Liver (tissue), 3 donors: ENCODE measurements at regions not wholly inside any gene's neighbourhood (a gene's known extent, or its start where the extent isn't known, plus 50 kb on each side); places are given as distances from the start of the nearest gene placed in this dataset.

Experiments used
- GABPA ChIP-seq, 2 donors: IDR thresholded peaks in 1 of 2; conservative IDR thresholded peaks in 1 of 2; 2 replicates each; pipeline ENCODE4 v1.6.1; 2016; ENCODE audit warnings: antibody characterized with exemption in 2 of 2, mild to moderate bottlenecking in 1 of 2, moderate library complexity in 1 of 2
- JUND ChIP-seq, 2 donors: IDR thresholded peaks; 2 replicates each; pipeline ENCODE4 v1.6.1; 2016; ENCODE audit warnings: antibody characterized with exemption in 2 of 2
- RAD21 ChIP-seq, 2 donors: IDR thresholded peaks; 2 replicates each; pipeline ENCODE4 v1.6.1; 2016; ENCODE audit warnings: antibody characterized with exemption in 2 of 2, mild to moderate bottlenecking in 2 of 2
- SP1 ChIP-seq: IDR thresholded peaks from 2 replicates; pipeline ENCODE4 v1.6.1; 2018; ENCODE audit warnings: antibody characterized with exemption, mild to moderate bottlenecking
- YY1 ChIP-seq: IDR thresholded peaks from 2 replicates; pipeline ENCODE4 v1.6.1; 2016; ENCODE audit warnings: antibody characterized with exemption, mild to moderate bottlenecking
- TF ChIP-seq, protein P1 (sequence below): IDR thresholded peaks from 2 replicates; pipeline ENCODE4 v1.6.1; 2016; ENCODE audit warnings: antibody characterized with exemption, mild to moderate bottlenecking
- TF ChIP-seq, protein P2 (sequence below): fragments of 150-350 bp; IDR thresholded peaks from 2 replicates; pipeline ENCODE4 v1.5.1; 2017; ENCODE audit warnings: improper control_type of control experiment, low read depth, low read length; ENCODE audit not compliant: missing input control
- TF ChIP-seq, protein P3 (sequence below): IDR thresholded peaks from 2 replicates; pipeline ENCODE4 v1.6.1; 2016; ENCODE audit warnings: antibody characterized with exemption
- donor health status: healthy.
- donor health status: healthy.

DNA sequence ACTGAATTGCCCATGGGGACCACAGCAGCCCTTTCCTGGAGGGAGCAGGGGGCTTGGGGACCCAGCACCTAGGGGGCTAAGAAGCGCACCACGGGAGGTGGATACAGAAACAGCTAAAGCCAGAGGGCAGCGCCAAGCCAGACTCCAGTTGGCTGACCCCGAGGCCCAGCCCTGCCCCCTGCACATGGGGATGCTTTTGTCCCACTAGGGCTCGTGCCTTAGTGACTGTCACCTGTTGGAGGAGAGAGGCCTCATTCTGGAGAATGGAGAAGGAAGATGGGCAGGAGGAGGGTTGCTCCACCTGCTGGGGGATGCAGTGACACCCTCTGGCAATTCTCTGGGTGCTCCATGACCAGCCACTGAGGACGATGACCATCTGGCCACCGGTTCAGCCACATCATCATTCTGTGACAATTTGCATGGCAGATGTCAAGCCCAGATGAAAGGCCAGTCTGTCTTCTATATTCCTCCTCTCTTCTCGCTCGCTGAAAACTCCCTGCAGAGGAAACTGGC lies 167.8 kb upstream of the TLE3 start:
- TF ChIP-seq, protein P1, sequence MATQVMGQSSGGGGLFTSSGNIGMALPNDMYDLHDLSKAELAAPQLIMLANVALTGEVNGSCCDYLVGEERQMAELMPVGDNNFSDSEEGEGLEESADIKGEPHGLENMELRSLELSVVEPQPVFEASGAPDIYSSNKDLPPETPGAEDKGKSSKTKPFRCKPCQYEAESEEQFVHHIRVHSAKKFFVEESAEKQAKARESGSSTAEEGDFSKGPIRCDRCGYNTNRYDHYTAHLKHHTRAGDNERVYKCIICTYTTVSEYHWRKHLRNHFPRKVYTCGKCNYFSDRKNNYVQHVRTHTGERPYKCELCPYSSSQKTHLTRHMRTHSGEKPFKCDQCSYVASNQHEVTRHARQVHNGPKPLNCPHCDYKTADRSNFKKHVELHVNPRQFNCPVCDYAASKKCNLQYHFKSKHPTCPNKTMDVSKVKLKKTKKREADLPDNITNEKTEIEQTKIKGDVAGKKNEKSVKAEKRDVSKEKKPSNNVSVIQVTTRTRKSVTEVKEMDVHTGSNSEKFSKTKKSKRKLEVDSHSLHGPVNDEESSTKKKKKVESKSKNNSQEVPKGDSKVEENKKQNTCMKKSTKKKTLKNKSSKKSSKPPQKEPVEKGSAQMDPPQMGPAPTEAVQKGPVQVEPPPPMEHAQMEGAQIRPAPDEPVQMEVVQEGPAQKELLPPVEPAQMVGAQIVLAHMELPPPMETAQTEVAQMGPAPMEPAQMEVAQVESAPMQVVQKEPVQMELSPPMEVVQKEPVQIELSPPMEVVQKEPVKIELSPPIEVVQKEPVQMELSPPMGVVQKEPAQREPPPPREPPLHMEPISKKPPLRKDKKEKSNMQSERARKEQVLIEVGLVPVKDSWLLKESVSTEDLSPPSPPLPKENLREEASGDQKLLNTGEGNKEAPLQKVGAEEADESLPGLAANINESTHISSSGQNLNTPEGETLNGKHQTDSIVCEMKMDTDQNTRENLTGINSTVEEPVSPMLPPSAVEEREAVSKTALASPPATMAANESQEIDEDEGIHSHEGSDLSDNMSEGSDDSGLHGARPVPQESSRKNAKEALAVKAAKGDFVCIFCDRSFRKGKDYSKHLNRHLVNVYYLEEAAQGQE = no peak
- TF ChIP-seq RAD21 (IDR thresholded peaks at IDR 0.05) = peak; percentile 49 to 52
- no peak for TF ChIP-seq SP1
- no peak for TF ChIP-seq GABPA (IDR thresholded peaks at IDR 0.05 in 1 of 2, conservative IDR thresholded peaks at IDR 0.05 in 1 of 2)
- TF ChIP-seq, protein P2, sequence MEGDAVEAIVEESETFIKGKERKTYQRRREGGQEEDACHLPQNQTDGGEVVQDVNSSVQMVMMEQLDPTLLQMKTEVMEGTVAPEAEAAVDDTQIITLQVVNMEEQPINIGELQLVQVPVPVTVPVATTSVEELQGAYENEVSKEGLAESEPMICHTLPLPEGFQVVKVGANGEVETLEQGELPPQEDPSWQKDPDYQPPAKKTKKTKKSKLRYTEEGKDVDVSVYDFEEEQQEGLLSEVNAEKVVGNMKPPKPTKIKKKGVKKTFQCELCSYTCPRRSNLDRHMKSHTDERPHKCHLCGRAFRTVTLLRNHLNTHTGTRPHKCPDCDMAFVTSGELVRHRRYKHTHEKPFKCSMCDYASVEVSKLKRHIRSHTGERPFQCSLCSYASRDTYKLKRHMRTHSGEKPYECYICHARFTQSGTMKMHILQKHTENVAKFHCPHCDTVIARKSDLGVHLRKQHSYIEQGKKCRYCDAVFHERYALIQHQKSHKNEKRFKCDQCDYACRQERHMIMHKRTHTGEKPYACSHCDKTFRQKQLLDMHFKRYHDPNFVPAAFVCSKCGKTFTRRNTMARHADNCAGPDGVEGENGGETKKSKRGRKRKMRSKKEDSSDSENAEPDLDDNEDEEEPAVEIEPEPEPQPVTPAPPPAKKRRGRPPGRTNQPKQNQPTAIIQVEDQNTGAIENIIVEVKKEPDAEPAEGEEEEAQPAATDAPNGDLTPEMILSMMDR = peak; percentile 25
- TF ChIP-seq, protein P3, sequence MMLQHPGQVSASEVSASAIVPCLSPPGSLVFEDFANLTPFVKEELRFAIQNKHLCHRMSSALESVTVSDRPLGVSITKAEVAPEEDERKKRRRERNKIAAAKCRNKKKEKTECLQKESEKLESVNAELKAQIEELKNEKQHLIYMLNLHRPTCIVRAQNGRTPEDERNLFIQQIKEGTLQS = no peak
- TF ChIP-seq YY1 = no peak
- TF ChIP-seq JUND (IDR thresholded peaks at IDR 0.05) = no peak
